ENCODE measurements at regions not wholly inside any gene's neighbourhood (a gene's known extent, or its start where the extent isn't known, plus 50 kb on each side); places are given as distances from the start of the nearest gene placed in this dataset.

DNA sequence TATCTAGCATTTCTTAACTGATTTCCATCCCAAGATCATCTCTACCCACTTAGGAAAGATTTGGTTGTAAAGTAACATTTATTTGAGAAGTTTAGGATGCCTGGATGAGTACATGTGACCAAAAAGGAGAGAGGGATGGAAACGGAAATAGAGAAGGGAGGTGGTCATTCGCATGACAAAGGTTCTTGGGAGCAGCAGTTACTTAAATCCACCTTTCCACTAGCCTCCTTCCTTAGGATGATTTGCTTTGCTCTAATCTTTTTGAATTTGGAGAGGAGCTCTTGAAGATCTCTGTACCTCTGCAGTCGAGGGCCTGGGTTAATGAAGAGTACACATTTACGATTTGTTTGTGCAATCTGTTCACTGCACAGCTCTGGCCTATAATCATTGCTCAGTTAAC, 623.5 kb downstream of the EPHA4 start:
- TF ChIP-seq, protein P1, sequence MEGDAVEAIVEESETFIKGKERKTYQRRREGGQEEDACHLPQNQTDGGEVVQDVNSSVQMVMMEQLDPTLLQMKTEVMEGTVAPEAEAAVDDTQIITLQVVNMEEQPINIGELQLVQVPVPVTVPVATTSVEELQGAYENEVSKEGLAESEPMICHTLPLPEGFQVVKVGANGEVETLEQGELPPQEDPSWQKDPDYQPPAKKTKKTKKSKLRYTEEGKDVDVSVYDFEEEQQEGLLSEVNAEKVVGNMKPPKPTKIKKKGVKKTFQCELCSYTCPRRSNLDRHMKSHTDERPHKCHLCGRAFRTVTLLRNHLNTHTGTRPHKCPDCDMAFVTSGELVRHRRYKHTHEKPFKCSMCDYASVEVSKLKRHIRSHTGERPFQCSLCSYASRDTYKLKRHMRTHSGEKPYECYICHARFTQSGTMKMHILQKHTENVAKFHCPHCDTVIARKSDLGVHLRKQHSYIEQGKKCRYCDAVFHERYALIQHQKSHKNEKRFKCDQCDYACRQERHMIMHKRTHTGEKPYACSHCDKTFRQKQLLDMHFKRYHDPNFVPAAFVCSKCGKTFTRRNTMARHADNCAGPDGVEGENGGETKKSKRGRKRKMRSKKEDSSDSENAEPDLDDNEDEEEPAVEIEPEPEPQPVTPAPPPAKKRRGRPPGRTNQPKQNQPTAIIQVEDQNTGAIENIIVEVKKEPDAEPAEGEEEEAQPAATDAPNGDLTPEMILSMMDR (IDR thresholded peaks at IDR 0.05) = no peak
- no peak for TF ChIP-seq POLR2A (IDR thresholded peaks at IDR 0.05)

Measured in body of pancreas (tissue), 4 donors.